ENCODE measurements at regions not wholly inside any gene's neighbourhood (a gene's known extent, or its start where the extent isn't known, plus 50 kb on each side); places are given as distances from the start of the nearest gene placed in this dataset.

- TF ChIP-seq CTCF (IDR thresholded peaks at IDR 0.05; ENCODE audit: low read depth, low read length, missing input control) (no peak), NR2F2 (IDR thresholded peaks at IDR 0.05) (no peak), ATF3 (IDR thresholded peaks at IDR 0.05) (no peak), RAD21 (IDR thresholded peaks at IDR 0.05) (no peak)
Observed at GRCh38 chr7:155203882-155204691, 93.6 kb upstream of the INSIG1 start (continued).

GRCh38 chr7:155204744-155205367 is 92.8 kb upstream of the INSIG1 start:
- H3K4me3 ChIP-seq (ENCODE audit: low read depth in 1 of 3, low read length in 3 of 3), result no peak overlapping the region
- H3K27ac ChIP-seq (ENCODE audit: low read depth in 1 of 2, low read length in 2 of 2), result peak overlapping the region; percentile 81 to 87
- 82% methylated on average over 14 of the region's 14 CpGs for WGBS
- no peaks in the 10 kb centered on the region for H3K27me3 ChIP-seq (ENCODE audit: control insufficient read depth in 4 of 4, insufficient read depth in 4 of 4, low read length in 3 of 4)
- H3K36me3 ChIP-seq (ENCODE audit: control insufficient read depth in 4 of 4, insufficient read depth in 3 of 4, low read depth in 1 of 4, low read length in 3 of 4), result no peaks in the 10 kb centered on the region
- TF ChIP-seq YY1 (IDR thresholded peaks at IDR 0.05) (no peak), NR2F2 (IDR thresholded peaks at IDR 0.05) (no peak), JUND (IDR thresholded peaks at IDR 0.05) (no peak), CTCF (IDR thresholded peaks at IDR 0.05; ENCODE audit: low read depth, low read length, missing input control) (no peak), SP1 (IDR thresholded peaks at IDR 0.05) (no peak), FOXA1 (IDR thresholded peaks at IDR 0.05) (no peak), GABPA (IDR thresholded peaks at IDR 0.05 in 1 of 2, conservative IDR thresholded peaks at IDR 0.05 in 1 of 2) (no peak), HNF4A (conservative IDR thresholded peaks at IDR 0.05) (no peak), ZBTB33 (IDR thresholded peaks at IDR 0.05) (no peak), HNF4G (IDR thresholded peaks at IDR 0.05) (no peak), RAD21 (IDR thresholded peaks at IDR 0.05) (no peak)
- no peaks in the 10 kb centered on the region for H3K4me1 ChIP-seq (ENCODE audit: control insufficient read depth in 4 of 4, insufficient read depth in 4 of 4, low read length in 3 of 4)
- no peak overlapping the region for H3K9ac ChIP-seq (ENCODE audit: low read depth in 1 of 2, low read length in 2 of 2)
- H3K9me3 ChIP-seq (ENCODE audit: control insufficient read depth in 4 of 4, low read length in 3 of 4), result no peaks in the 10 kb centered on the region
- no peak for DNase-seq (ENCODE audit: low spot score)
